GM12875 (cell line): ENCODE measurements at regions not wholly inside any gene's neighbourhood (a gene's known extent, or its start where the extent isn't known, plus 50 kb on each side); places are given as distances from the start of the nearest gene placed in this dataset.

Experiments used
- H3K4me3 ChIP-seq: one replicate; pipeline ENCODE4 v1.5.1; 2011; ENCODE audit warnings: low read depth, low read length, control low read depth
- CTCF ChIP-seq: IDR thresholded peaks from 2 replicates; pipeline ENCODE4 v1.5.1; 2011; ENCODE audit warnings: low read depth, mild to moderate bottlenecking, control low read depth, inconsistent platforms, low read length, moderate library complexity, borderline replicate concordance; ENCODE audit not compliant: insufficient read depth

DNA sequence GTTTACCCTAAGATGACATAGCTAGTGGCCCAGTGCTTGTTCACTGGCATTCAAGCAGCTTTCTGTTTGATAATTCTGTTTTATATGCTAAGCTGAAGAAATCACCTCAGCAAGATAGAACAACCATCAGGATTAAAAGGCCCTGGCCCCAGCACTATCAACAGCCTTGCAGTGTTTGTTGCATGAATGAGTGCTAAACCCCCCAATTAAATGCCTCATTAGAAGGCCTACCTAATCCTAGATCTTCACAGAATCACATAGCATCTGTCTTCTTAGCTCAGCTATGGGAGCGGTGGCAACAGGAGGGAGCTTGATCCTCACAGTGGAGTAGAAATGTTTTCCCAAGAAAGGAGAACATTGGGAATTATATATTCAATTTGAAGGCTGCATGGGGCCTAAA lies 194.1 kb upstream of the HNMT start:
- TF ChIP-seq CTCF, result no peak
- H3K4me3 ChIP-seq, result no peak overlapping the region

- TF ChIP-seq CTCF, result no peak
- H3K4me3 ChIP-seq, result no peak overlapping the region
These were observed 193.2 kb upstream of the HNMT start for GRCh38 chr2:137771064-137771463.

- H3K4me3 ChIP-seq, result no peak overlapping the region
- no peak for TF ChIP-seq CTCF
These were observed 191.8 kb upstream of the HNMT start for GRCh38 chr2:137772451-137772850.

DNA sequence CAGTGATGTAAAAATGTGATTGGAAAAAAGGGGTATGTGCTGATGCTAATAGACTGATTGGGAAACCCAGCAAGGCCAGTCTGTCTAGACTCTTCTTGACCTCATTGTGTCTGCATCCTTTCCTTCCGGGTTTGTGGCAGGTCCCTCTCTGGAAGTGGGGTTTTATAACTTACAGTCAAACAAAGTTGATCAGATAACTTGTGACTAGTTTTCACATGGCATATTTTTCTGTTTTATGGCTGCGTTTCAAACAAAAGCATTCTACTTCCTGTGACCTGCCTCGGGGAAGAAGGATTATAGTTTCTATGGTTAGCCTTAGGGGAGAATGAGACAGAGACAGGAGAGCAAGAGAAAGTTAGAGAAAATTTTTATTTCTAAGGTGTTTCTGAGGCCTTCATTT lies 188.7 kb upstream of the HNMT start:
- TF ChIP-seq CTCF, result no peak
- H3K4me3 ChIP-seq, result no peak overlapping the region

DNA sequence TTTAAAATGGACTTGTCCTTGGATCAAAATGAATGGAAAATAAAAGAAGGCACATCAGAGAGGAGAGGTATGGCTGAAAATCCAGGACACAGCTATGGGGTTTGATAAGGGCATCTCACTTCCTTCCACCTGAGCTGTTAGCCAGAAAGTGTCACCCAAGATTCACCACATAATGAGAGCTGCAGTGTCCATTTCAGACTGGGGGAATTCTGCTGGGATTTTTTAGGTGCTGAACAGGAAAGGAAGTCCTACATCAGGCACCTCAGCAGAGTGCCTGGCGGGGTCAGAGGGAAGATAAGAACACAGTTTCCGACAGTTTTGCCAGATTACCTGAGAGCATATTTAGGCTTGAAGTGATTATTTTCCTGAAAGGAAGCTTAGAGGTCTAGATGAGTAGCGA lies 187.6 kb upstream of the HNMT start:
- H3K4me3 ChIP-seq, result no peak overlapping the region
- TF ChIP-seq CTCF, result no peak

DNA sequence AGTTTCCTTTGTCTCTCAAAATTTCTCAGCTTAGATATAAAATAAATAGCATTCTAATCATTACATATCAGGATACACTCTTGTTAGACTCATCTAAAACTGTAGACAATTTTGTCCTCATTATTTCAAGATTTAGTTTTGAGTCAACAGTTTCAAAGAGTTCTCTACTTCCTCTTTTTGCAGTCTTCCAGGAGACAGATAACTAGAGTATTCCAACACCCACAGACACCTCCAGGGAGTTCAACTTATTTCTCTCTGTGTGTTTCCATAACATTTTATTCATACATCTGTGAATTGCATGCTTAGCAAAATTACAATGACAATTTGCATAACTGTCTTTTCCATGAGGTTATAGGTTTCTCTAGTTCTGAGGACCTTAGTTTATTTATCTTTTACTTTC lies 166.6 kb upstream of the HNMT start:
- TF ChIP-seq CTCF, result no peak
- no peak overlapping the region for H3K4me3 ChIP-seq

DNA sequence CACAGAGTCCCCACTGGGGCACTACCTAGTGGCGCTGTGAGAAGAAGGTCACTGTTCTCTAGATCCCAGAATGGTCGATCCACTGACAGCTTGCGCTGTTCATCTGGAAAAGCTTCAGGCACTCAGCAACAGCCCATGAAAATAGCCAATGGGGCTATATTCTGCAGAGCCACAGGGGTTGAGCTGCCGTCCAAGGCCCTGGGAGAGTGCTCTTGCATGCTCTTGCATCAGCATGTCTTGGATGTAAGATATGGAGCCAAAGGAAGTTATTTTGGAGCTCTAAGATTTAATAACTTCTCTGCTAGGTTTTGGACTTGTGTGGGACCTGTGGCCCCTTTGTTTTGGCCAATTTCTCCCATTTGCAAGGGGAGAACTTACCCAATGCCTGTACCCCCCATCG lies 164.7 kb upstream of the HNMT start:
- no peak for TF ChIP-seq CTCF
- no peak overlapping the region for H3K4me3 ChIP-seq

DNA sequence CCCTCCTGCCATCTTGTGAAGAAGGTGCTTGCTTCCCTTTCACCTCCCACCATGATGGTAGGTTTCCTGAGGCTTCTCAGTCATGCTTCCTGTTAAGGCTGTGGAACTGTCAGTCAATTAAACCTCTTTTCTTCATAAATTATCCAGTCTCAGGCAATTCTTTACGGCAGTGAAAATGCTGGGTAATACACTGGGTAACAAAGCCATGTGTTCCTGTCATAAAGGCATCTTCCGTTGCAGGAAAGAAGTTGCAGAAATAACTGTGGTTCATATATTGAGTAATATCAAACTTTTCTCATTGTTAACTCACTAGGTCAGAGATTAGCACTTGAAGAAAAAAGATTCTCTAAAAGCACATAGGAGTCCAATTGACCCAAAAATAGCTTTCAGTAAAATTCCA lies 163.9 kb upstream of the HNMT start:
- H3K4me3 ChIP-seq, result no peak overlapping the region
- no peak for TF ChIP-seq CTCF
